Liver (tissue), 3 donors: ENCODE measurements at regions not wholly inside any gene's neighbourhood (a gene's known extent, or its start where the extent isn't known, plus 50 kb on each side); places are given as distances from the start of the nearest gene placed in this dataset.

Experiments used
- CTCF ChIP-seq: fragments of 150-350 bp; IDR thresholded peaks from 2 replicates; pipeline ENCODE4 v1.5.1; 2017; ENCODE audit warnings: improper control_type of control experiment, low read depth, low read length; ENCODE audit not compliant: missing input control
- RAD21 ChIP-seq, 2 donors: IDR thresholded peaks; 2 replicates each; pipeline ENCODE4 v1.6.1; 2016; ENCODE audit warnings: antibody characterized with exemption in 2 of 2, mild to moderate bottlenecking in 2 of 2
- donor health status: healthy.
- donor health status: healthy.

- TF ChIP-seq CTCF, result no peak
- no peak for TF ChIP-seq RAD21 (IDR thresholded peaks at IDR 0.05)
These were observed 108.1 kb upstream of the SERPINE2 start for GRCh38 chr2:224147174-224147573.
